ENCODE measurements at regions not wholly inside any gene's neighbourhood (a gene's known extent, or its start where the extent isn't known, plus 50 kb on each side); places are given as distances from the start of the nearest gene placed in this dataset.

DNA sequence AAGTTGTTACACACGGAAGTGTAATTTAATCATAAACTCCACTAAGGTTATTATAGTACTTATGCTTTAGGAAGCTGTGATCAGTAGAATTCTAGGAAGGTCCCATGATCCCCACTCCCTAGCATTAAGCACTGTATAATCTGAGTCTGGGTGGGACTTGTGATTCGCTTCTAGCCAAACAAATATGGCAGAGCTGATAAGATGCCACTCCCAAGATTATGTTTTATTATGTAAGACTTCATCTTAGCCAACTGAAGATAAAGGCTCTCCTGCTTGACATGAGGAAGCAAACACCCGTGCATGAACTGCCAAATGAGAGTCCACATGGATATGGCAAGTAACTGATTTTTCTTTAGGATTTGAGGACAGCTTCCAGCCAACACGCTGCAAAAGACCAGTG, 186.4 kb upstream of the NDST3 start:
- TF ChIP-seq, protein P1, sequence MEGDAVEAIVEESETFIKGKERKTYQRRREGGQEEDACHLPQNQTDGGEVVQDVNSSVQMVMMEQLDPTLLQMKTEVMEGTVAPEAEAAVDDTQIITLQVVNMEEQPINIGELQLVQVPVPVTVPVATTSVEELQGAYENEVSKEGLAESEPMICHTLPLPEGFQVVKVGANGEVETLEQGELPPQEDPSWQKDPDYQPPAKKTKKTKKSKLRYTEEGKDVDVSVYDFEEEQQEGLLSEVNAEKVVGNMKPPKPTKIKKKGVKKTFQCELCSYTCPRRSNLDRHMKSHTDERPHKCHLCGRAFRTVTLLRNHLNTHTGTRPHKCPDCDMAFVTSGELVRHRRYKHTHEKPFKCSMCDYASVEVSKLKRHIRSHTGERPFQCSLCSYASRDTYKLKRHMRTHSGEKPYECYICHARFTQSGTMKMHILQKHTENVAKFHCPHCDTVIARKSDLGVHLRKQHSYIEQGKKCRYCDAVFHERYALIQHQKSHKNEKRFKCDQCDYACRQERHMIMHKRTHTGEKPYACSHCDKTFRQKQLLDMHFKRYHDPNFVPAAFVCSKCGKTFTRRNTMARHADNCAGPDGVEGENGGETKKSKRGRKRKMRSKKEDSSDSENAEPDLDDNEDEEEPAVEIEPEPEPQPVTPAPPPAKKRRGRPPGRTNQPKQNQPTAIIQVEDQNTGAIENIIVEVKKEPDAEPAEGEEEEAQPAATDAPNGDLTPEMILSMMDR (IDR thresholded peaks at IDR 0.05): no peak
- no peak for TF ChIP-seq EP300 (IDR thresholded peaks at IDR 0.05)
- no peak for TF ChIP-seq POLR2AphosphoS5 (IDR thresholded peaks at IDR 0.05)
- no peak for TF ChIP-seq POLR2A (IDR thresholded peaks at IDR 0.05)
